Heart left ventricle (tissue), 16 donors: ENCODE measurements at regions not wholly inside any gene's neighbourhood (a gene's known extent, or its start where the extent isn't known, plus 50 kb on each side); places are given as distances from the start of the nearest gene placed in this dataset.

Experiments used
- ATAC-seq, 4 donors: fragments of 200-7000 bp; cut with Tn5 transposase; one replicate each; pipeline ENCODE4 v1.9.1; 2020 to 2022; ENCODE audit warnings: moderate library complexity in 4 of 4, mild to moderate bottlenecking in 3 of 4, moderate number of reproducible peaks in 1 of 4
- DNase-seq, 5 donors: peaks; one replicate each; pipeline ENCODE4 v3.0.0-alpha.2; 2020
- H3K27ac ChIP-seq, 12 donors: fragments of 200-600 bp; sonication (generic) in 4 of 12; one replicate each; pipeline versions ENCODE4 v1.5.0 to v1.8.0; 2016 to 2022; ENCODE audit warnings: mild to moderate bottlenecking in 2 of 12
- H3K27me3 ChIP-seq, 9 donors: fragments of 200-600 bp; sonication (generic) in 2 of 9; one replicate each; pipeline versions ENCODE4 v1.5.1 to v1.8.0; 2016 to 2022; ENCODE audit warnings: mild to moderate bottlenecking in 3 of 9
- H3K36me3 ChIP-seq, 9 donors: fragments of 200-600 bp; sonication (generic) in 2 of 9; one replicate each; pipeline versions ENCODE4 v1.5.0 to v1.8.0; 2018 to 2022; ENCODE audit warnings: mild to moderate bottlenecking in 2 of 9
- H3K4me1 ChIP-seq, 12 donors: fragments of 200-600 bp; sonication (generic) in 4 of 12; one replicate each; pipeline versions ENCODE4 v1.5.0 to v1.8.0; 2016 to 2022; ENCODE audit warnings: mild to moderate bottlenecking in 3 of 12
- H3K4me3 ChIP-seq, 12 donors: fragments of 200-600 bp; sonication (generic) in 4 of 12; one replicate each; pipeline versions ENCODE4 v1.5.0 to v1.8.0; 2017 to 2022; ENCODE audit warnings: mild to moderate bottlenecking in 9 of 12, moderate library complexity in 4 of 12
- H3K9me3 ChIP-seq, 12 donors: fragments of 200-600 bp; sonication (generic) in 4 of 12; one replicate each; pipeline versions ENCODE4 v1.5.0 to v1.8.0; 2016 to 2022; ENCODE audit warnings: mild to moderate bottlenecking in 1 of 12
- POLR2A ChIP-seq, 2 donors: fragments of 450-650 bp; IDR thresholded peaks; one replicate each; pipeline ENCODE4 v1.6.1; 2017; ENCODE audit warnings: antibody characterized with exemption in 2 of 2, mild to moderate bottlenecking in 2 of 2, moderate library complexity in 2 of 2
- WGBS, 4 donors: extraction: QIAGEN DNeasy Blood & Tissue Kit in 2 of 4; methylation state at CpG; one replicate each; pipeline versions ENCODE4 v1.1.5 to v1.1.7; 2013 to 2018; 5-methylcytosine and 5-hydroxymethylcytosine counted together
- intact Hi-C, 10 donors: fragments of 100-400 bp; cut with DNase I; formaldehyde crosslinking; loops; one replicate each; pipeline versions ENCODE4 v1.11.1 to v1.14.2; 2022
- TF ChIP-seq, protein P1 (sequence below), 12 donors: fragments of 200-600 bp; sonication (generic) in 4 of 12; IDR thresholded peaks; one replicate each; pipeline versions ENCODE4 v1.5.0 to v1.8.0; 2018 to 2022; ENCODE audit warnings: antibody characterized with exemption in 12 of 12, mild to moderate bottlenecking in 5 of 12
- donor health status: ischemic (EF 13 %, LVEDD 7.1; RV severe dilation, severe dysfunction).
- donor health status: healthy with polysubstance abuse.
- donor health status: DM: no; HTN: yes; CAD: no.
- donor health status: DM: no; HTN: no; CAD: no.
- donor health status: ischemic (EF 25% LVEDD 6.9; RV normal size, moderate dysfunction).
- donor health status: ischemic (EF 25% LVEDD 5.7; RV mildly dilated, moderate dysfunction).
- donor health status: healthy.
- donor health status: DM: yes; HTN: yes; CAD: no.
- donor health status: ischemic (EF 35%, LVEDD 5.7; RV mildly dilated, moderate dysfunction).
- donor health status: nonischemic (EF 11% LVEDD 7.7; RV severe dilation, severe dysfunction).
- donor health status: DM: yes; HTN: yes; CAD: no.
- donor health status: PGD.
- donor health status: ischemic (EF 29% LVEDD 5.4; RV normal size, mild dysfunction).
- donor health status: nonischemic (EF 23%, LVEDD 6.1; RV moderate dilation, normal function).

DNA sequence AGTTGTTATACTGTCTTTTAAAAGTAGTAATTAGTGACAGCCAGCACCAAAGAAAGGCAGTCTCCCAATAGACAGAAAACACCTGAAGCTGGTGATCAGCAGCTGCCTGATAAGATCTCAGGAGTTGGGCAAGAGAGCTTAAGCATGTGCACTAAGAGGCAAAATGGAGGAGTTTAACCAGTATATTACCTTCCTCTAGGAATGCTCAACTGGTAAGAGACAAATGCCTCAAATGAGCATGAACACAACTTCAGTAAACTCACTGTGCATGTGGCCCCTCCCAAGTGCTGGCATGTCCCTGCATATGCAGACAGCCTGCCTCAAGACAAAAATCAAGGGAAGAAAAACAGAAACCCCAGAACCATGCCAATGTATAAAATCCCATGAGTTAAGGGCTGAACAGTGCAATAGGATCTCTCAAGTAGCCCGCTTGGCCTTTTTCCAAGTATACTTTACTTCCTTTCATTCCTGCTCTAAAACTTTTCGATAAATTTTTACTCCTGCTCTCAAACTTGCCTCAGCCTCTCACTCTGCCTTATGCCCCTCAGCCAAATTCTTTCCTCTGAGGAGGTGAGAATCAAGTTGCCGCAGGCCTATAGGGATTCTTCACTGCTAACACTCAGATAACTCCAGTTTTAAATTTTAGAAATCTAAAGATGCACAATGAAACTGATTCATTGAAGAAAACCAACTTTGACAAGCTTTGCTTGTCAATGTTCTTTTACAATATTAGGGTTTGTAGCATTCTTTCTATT is 724.8 kb upstream of the RIOK2 start:
- intact Hi-C loops, result loop anchor here in 1 of 10 donors (10.0 kb wide), 1 partner anchor 73 kb away; no protein-coding TSS in a partner anchor
- TF ChIP-seq POLR2A (IDR thresholded peaks at IDR 0.05), result no peak
- TF ChIP-seq, protein P1, sequence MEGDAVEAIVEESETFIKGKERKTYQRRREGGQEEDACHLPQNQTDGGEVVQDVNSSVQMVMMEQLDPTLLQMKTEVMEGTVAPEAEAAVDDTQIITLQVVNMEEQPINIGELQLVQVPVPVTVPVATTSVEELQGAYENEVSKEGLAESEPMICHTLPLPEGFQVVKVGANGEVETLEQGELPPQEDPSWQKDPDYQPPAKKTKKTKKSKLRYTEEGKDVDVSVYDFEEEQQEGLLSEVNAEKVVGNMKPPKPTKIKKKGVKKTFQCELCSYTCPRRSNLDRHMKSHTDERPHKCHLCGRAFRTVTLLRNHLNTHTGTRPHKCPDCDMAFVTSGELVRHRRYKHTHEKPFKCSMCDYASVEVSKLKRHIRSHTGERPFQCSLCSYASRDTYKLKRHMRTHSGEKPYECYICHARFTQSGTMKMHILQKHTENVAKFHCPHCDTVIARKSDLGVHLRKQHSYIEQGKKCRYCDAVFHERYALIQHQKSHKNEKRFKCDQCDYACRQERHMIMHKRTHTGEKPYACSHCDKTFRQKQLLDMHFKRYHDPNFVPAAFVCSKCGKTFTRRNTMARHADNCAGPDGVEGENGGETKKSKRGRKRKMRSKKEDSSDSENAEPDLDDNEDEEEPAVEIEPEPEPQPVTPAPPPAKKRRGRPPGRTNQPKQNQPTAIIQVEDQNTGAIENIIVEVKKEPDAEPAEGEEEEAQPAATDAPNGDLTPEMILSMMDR (IDR thresholded peaks at IDR 0.05), result no peak
- Histone ChIP-seq H3K4me3 (no peak overlapping the region), H3K9me3 (peaks cover 0 to 33% (median 14%) of the 10 kb centered on the region in 12 donors), H3K27ac (no peak overlapping the region), H3K36me3 (no peaks in the 10 kb centered on the region), H3K27me3 (no peaks in the 10 kb centered on the region), H3K4me1 (peaks cover 0 to 4% (median 0%) of the 10 kb centered on the region in 12 donors)
- ATAC-seq (no peak), DNase-seq (no peak)
- 91 to 94% (median 93%) methylated on average over 3 of the region's 3 CpGs for WGBS, 4 donors

DNA sequence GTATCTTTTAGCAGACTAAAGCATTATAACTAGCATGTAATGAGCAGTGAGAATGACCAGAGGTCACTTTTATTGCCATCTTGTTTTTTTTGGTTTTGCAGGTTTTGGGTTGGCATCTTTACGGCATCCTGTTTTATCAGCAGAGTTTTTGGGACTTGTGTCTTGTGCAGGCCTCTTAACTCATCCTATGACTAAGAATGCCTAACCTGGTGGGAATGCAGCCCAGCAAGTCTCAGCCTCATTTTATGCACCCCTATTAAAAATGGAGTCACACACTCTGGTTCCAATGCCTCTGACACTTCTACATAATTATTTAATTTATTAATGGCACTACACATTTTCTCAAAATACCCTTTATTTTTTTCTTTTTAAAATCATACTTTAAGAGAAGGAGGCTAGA is 726.5 kb upstream of the RIOK2 start:
- TF ChIP-seq, protein P1 (IDR thresholded peaks at IDR 0.05), result no peak
- TF ChIP-seq POLR2A (IDR thresholded peaks at IDR 0.05), result no peak
- WGBS, 4 donors, result 95 to 100% (median 96%) methylated on average over 1 of the region's 1 CpG
- no peak for DNase-seq
- H3K4me3 ChIP-seq, result no peak overlapping the region
- ATAC-seq, result no peak
- H3K36me3 ChIP-seq, result no peaks in the 10 kb centered on the region
- no peak overlapping the region for H3K27ac ChIP-seq
- H3K27me3 ChIP-seq, result no peaks in the 10 kb centered on the region
- H3K9me3 ChIP-seq, result peaks cover 0 to 21% (median 5%) of the 10 kb centered on the region in 12 donors
- H3K4me1 ChIP-seq, result peaks cover 0 to 4% (median 0%) of the 10 kb centered on the region in 12 donors
- intact Hi-C loops, result loop anchor here in 1 of 10 donors (10.0 kb wide), 1 partner anchor 75 kb away; no protein-coding TSS in a partner anchor

DNA sequence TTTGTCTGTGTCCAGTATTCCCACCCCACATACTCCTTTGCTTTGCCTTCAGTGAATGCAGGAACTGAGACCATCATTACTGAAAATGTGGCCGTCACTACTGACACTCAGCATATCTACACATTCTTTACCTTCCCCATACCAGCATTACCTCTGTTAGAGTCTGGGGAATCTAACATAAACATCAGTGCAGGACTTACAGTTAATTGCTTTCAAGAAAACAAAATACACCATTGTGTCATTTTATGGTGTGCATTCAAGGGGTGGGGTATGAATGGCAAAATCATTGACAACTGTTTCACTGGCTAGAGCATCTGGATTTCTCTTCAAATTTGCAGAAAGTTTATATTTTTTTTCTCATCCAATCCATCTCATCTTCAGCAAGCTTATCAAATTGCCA is 731.4 kb upstream of the RIOK2 start:
- intact Hi-C loops, result no loop called here
- 56 to 85% (median 73%) methylated on average over 1 of the region's 1 CpG for WGBS, 4 donors

DNA sequence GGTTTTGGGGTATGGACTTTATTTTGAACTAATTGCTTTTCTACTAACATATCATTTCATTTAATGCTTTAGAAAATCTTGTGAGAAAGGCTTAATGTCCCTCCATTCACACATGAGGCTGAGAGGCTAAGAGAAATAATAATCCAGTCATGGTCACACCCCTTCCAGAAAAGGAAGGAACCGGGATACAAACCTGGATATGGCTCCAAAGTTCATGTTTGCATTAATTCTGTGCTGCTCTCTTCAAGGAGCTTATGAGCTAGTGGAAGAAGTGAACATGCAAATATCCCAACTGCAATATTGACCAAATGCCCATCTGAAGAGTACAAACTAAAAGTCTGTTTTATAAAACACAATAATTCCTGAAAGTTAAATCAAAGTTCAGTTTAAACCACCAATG is 732.1 kb upstream of the RIOK2 start:
- Histone ChIP-seq H3K9me3 (no peaks in the 10 kb centered on the region), H3K4me3 (no peak overlapping the region), H3K27ac (no peak overlapping the region), H3K4me1 (no peaks in the 10 kb centered on the region), H3K36me3 (no peaks in the 10 kb centered on the region), H3K27me3 (no peaks in the 10 kb centered on the region)
- DNase-seq (no peak), ATAC-seq (no peak)
- WGBS, 4 donors, result 51 to 79% (median 64%) methylated on average over 1 of the region's 1 CpG
- intact Hi-C loops, result no loop called here
- no peak for TF ChIP-seq POLR2A (IDR thresholded peaks at IDR 0.05)
- TF ChIP-seq, protein P1 (IDR thresholded peaks at IDR 0.05), result no peak

More for the DNA sequence above, 731.4 kb upstream of the RIOK2 start:
- TF ChIP-seq, protein P1 (IDR thresholded peaks at IDR 0.05), result no peak
- no peak for TF ChIP-seq POLR2A (IDR thresholded peaks at IDR 0.05)
- H3K4me3 ChIP-seq, result no peak overlapping the region
- DNase-seq, result no peak
- H3K27me3 ChIP-seq, result no peaks in the 10 kb centered on the region
- no peaks in the 10 kb centered on the region for H3K9me3 ChIP-seq
- H3K36me3 ChIP-seq, result no peaks in the 10 kb centered on the region
- H3K4me1 ChIP-seq, result no peaks in the 10 kb centered on the region
- ATAC-seq, result no peak
- H3K27ac ChIP-seq, result no peak overlapping the region
